Pancreas (tissue), 10 donors: ENCODE measurements at regions not wholly inside any gene's neighbourhood (a gene's known extent, or its start where the extent isn't known, plus 50 kb on each side); places are given as distances from the start of the nearest gene placed in this dataset.

Experiments used
- ATAC-seq, 4 donors: fragments of 200-7000 bp; cut with Tn5 transposase; one replicate each; pipeline versions ENCODE4 v1.8.0 to v1.9.1; 2020; ENCODE audit warnings: mild to moderate bottlenecking in 4 of 4, moderate library complexity in 4 of 4
- DNase-seq, 6 donors: peaks; one replicate each; pipeline ENCODE4 v3.0.0-alpha.2; 2020
- FAIRE-seq: peaks from 2 replicates; lab custom pipeline; 2012; peaks lifted over from hg19 to GRCh38; lab: Jason Lieb, UNC
- H3K27ac ChIP-seq, 4 donors: fragments of 200-600 bp; sonication (generic); 1 replicate in 3 of 4; 2 replicates in 1 of 4; pipeline versions ENCODE4 v1.5.0 to v1.8.0; 2020
- H3K27me3 ChIP-seq, 4 donors: fragments of 200-600 bp; one replicate each; pipeline ENCODE4 v1.8.0; 2021
- H3K36me3 ChIP-seq, 3 donors: fragments of 200-600 bp; sonication (generic) in 1 of 3; one replicate each; pipeline versions ENCODE4 v1.5.0 to v1.8.0; 2020 to 2021
- H3K4me1 ChIP-seq, 3 donors: fragments of 200-600 bp; one replicate each; pipeline ENCODE4 v1.8.0; 2021
- H3K4me3 ChIP-seq, 4 donors: fragments of 200-600 bp; sonication (generic) in 2 of 4; one replicate each; pipeline versions ENCODE4 v1.5.0 to v1.8.0; 2020 to 2021
- H3K9me3 ChIP-seq, 4 donors: fragments of 200-600 bp; one replicate each; pipeline ENCODE4 v1.8.0; 2021
- CTCF ChIP-seq, 4 donors: fragments of 200-600 bp; sonication (generic) in 3 of 4; IDR thresholded peaks; one replicate each; pipeline versions ENCODE4 v1.5.0 to v1.8.0; 2021; ENCODE audit warnings: antibody characterized with exemption in 4 of 4
- WGBS, 2 donors: extraction: QIAGEN DNeasy Blood & Tissue Kit; methylation state at CpG; one replicate each; pipeline ENCODE4 v1.1.7; 2013; 5-methylcytosine and 5-hydroxymethylcytosine counted together
- intact Hi-C, 3 donors: fragments of 100-400 bp; cut with DNase I; formaldehyde crosslinking; loops; one replicate each; pipeline versions ENCODE4 v1.11.1 to v1.14.2; 2022
- donor health status: healthy with polysubstance abuse.
- donor health status: DM: no; HTN: no; CAD: no; lungs with moderate emphysema.
- donor health status: DM: no; HTN: no; CAD: no.
- donor health status: control.
- donor health status: control.
- donor health status: Bipolar disorder and iron deficiency.
- donor health status: DM: yes; HTN: yes; CAD: no.
- donor health status: DM: no; HTN: no; CAD: no.
- donor health status: DM: no; HTN: no; CAD: no.
- donor health status: DM: yes; HTN: yes; CAD: no.

GRCh38 chr4:82194329-82194728 lies 179.5 kb downstream of the HNRNPD start:
- DNase-seq = no peak
- Histone ChIP-seq H3K27ac (no peak overlapping the region), H3K4me1 (no peaks in the 10 kb centered on the region), H3K9me3 (no peaks in the 10 kb centered on the region), H3K27me3 (no peaks in the 10 kb centered on the region), H3K36me3 (no peaks in the 10 kb centered on the region), H3K4me3 (no peak overlapping the region)
- no peak for TF ChIP-seq CTCF (IDR thresholded peaks at IDR 0.05)
- FAIRE-seq = no peak
- WGBS, 2 donors = 34 to 38% methylated on average over 4 of the region's 4 CpGs
- intact Hi-C loops = loop anchor here in 1 of 3 donors (10.0 kb wide), 1 partner anchor 730 kb away; no protein-coding TSS in a partner anchor
- peak in 3 of 4 donors; percentile 56 to 76 (median 65) for ATAC-seq

DNA sequence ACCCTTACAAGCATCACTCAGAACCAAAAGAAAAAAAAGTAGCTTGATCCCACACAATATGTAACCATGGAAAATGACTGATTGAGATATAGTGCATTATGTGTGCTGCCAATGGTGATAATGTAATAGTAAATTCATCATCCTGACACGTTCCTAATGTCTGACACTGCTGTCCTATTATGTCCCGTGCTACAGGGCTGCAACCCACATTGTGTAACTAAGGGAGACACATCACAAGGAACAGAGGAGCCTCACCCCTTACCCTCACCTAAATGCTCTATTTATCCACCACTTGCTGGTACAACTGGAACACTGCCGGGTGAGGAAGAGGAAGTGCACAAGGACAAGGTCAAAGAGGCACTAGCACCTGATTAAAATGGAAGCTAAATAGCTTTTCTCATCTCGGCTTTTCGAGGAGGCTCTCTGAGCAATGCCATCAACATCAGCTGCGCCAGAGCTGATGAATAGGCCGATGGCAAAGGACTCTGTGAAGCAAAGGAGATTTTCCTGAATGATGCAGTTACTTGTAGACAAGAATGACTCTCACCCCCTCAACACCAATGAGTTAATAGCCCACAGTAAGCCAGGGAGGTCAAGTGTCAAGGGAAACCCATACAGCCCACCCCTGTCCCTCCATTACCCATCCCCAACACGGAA lies 181.6 kb downstream of the HNRNPD start:
- intact Hi-C loops = loop anchor here in 1 of 3 donors (10.0 kb wide), 1 partner anchor 727 kb away; no protein-coding TSS in a partner anchor
- no peaks in the 10 kb centered on the region for H3K9me3 ChIP-seq
- no peak overlapping the region for H3K27ac ChIP-seq
- FAIRE-seq (no peak), DNase-seq (no peak), ATAC-seq (no peak)
- H3K4me3 ChIP-seq = no peak overlapping the region
- no peaks in the 10 kb centered on the region for H3K27me3 ChIP-seq
- 56 to 64% methylated on average over 8 of the region's 8 CpGs for WGBS, 2 donors
- H3K36me3 ChIP-seq = no peaks in the 10 kb centered on the region
- no peaks in the 10 kb centered on the region for H3K4me1 ChIP-seq
- TF ChIP-seq CTCF (IDR thresholded peaks at IDR 0.05) = no peak

DNA sequence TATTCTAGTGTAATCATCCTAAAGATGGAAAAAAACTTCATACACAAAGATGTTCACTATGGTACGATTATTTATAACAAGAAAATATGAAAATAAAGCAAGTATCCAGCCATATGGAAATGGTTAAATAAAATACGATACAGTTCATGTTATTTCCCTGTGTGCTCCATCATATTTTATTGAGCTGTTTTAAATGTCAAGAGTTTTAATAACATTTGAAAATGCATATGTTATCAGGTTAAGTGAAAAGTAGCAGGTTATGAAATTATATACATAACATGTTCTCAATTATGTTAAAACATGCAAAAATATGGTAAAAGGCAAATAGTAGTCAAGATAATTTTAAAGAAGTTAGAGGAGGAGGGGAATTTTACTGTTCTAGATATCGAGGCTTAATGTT lies 192.0 kb downstream of the HNRNPD start:
- Histone ChIP-seq H3K27ac (no peak overlapping the region), H3K4me3 (no peak overlapping the region), H3K4me1 (no peaks in the 10 kb centered on the region), H3K9me3 (no peaks in the 10 kb centered on the region), H3K27me3 (no peaks in the 10 kb centered on the region), H3K36me3 (no peaks in the 10 kb centered on the region)
- FAIRE-seq (no peak), ATAC-seq (no peak), DNase-seq (no peak)
- intact Hi-C loops = no loop called here
- WGBS, 2 donors = 65 to 76% methylated on average over 3 of the region's 3 CpGs
- TF ChIP-seq CTCF (IDR thresholded peaks at IDR 0.05) = no peak

DNA sequence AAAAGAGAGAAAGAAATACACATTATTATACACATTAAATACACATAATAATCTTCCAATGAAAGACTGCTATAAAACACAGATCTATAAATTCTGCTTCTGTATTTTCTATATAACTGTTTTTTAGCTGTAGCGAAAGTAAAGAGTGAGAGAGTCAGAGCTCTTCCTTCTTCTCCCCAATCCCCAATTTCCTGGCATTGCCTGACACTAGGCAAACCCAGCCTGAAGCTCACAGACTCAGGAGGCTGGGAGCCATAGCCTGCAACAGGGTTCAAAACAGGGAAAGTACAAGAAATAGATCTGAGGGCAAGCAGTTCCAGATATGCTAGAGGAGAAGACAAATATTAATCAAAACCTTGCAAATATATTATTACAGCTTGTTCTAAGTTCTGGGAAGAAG lies 201.6 kb downstream of the HNRNPD start:
- no peak for FAIRE-seq
- H3K36me3 ChIP-seq = no peaks in the 10 kb centered on the region
- H3K27me3 ChIP-seq = no peaks in the 10 kb centered on the region
- no peak for ATAC-seq
- no peaks in the 10 kb centered on the region for H3K9me3 ChIP-seq
- H3K27ac ChIP-seq = no peak overlapping the region
- intact Hi-C loops = no loop called here
- WGBS, 2 donors = 85 to 90% methylated on average over 1 of the region's 1 CpG
- TF ChIP-seq CTCF (IDR thresholded peaks at IDR 0.05) = no peak
- H3K4me1 ChIP-seq = no peaks in the 10 kb centered on the region
- H3K4me3 ChIP-seq = no peak overlapping the region
- DNase-seq = no peak

GRCh38 chr4:82171531-82172155 lies 202.1 kb downstream of the HNRNPD start:
- no peak for FAIRE-seq
- intact Hi-C loops = no loop called here
- 51 to 54% methylated on average over 1 of the region's 1 CpG for WGBS, 2 donors

More at GRCh38 chr4:82171531-82172155, 202.1 kb downstream of the HNRNPD start:
- no peaks in the 10 kb centered on the region for H3K4me1 ChIP-seq
- ATAC-seq (no peak), DNase-seq (no peak)
- no peaks in the 10 kb centered on the region for H3K9me3 ChIP-seq
- TF ChIP-seq CTCF (IDR thresholded peaks at IDR 0.05) = no peak
- no peak overlapping the region for H3K27ac ChIP-seq
- no peaks in the 10 kb centered on the region for H3K36me3 ChIP-seq
- H3K27me3 ChIP-seq = no peaks in the 10 kb centered on the region
- no peak overlapping the region for H3K4me3 ChIP-seq
